MM.1S (cell line): ENCODE measurements at regions not wholly inside any gene's neighbourhood (a gene's known extent, or its start where the extent isn't known, plus 50 kb on each side); places are given as distances from the start of the nearest gene placed in this dataset.

ENCODE experiments used
- DNase-seq: peaks from one replicate; pipeline ENCODE4 v3.0.0-alpha.2; 2015
- H2AFZ ChIP-seq: fragments of 300-600 bp; sonication (generic); 2 replicates; pipeline ENCODE4 v1.6.0; 2016; ENCODE audit warnings: antibody characterized with exemption, low read length
- H3F3A ChIP-seq: fragments of 300-600 bp; sonication (generic); 2 replicates; pipeline ENCODE4 v1.6.1; 2016; ENCODE audit warnings: mild to moderate bottlenecking, antibody characterized with exemption, low read length, moderate library complexity, mixed read lengths; ENCODE audit not compliant: insufficient read depth
- H3K27ac ChIP-seq: fragments of 300-600 bp; sonication (generic); 2 replicates; pipeline ENCODE4 v1.5.1; 2016; ENCODE audit warnings: mild to moderate bottlenecking, low read length
- H3K27me3 ChIP-seq: fragments of 300-600 bp; sonication (generic); replicated peaks from 2 replicates; pipeline ENCODE4 v1.6.0; 2016; ENCODE audit warnings: low read length; ENCODE audit not compliant: insufficient read depth
- H3K36me3 ChIP-seq: fragments of 300-600 bp; sonication (generic); replicated peaks from 2 replicates; pipeline ENCODE4 v1.6.1; 2016; ENCODE audit warnings: mild to moderate bottlenecking, low read length, mixed read lengths; ENCODE audit not compliant: insufficient read depth
- H3K4me1 ChIP-seq: fragments of 300-600 bp; sonication (generic); 2 replicates; pipeline ENCODE4 v1.6.1; 2016; ENCODE audit warnings: low read length, mixed read lengths
- H3K4me2 ChIP-seq: fragments of 300-600 bp; sonication (generic); 2 replicates; pipeline ENCODE4 v1.6.0; 2016; ENCODE audit warnings: low read depth, low read length
- H3K4me3 ChIP-seq: fragments of 300-600 bp; sonication (generic); 2 replicates; pipeline ENCODE4 v1.5.1; 2016; ENCODE audit warnings: low read length, mixed read lengths
- H3K79me2 ChIP-seq: fragments of 300-600 bp; sonication (generic); 2 replicates; pipeline ENCODE4 v1.6.1; 2016; ENCODE audit warnings: mixed run types, low read length, mixed read lengths
- H3K9ac ChIP-seq: fragments of 300-600 bp; sonication (generic); 2 replicates; pipeline ENCODE4 v1.6.1; 2016; ENCODE audit warnings: low read length, mixed read lengths
- H3K9me2 ChIP-seq: fragments of 300-600 bp; sonication (generic); replicated peaks from 2 replicates; pipeline ENCODE4 v1.6.1; 2016; ENCODE audit warnings: mild to moderate bottlenecking, low read length, mixed read lengths; ENCODE audit not compliant: insufficient read depth
- H3K9me3 ChIP-seq: fragments of 300-600 bp; sonication (generic); replicated peaks from 2 replicates; pipeline ENCODE4 v1.6.1; 2016; ENCODE audit warnings: mild to moderate bottlenecking, low read length, mixed read lengths; ENCODE audit not compliant: insufficient read depth
- H4K20me1 ChIP-seq: fragments of 300-600 bp; sonication (generic); 2 replicates; pipeline ENCODE4 v1.6.1; 2016; ENCODE audit warnings: mild to moderate bottlenecking, low read length, moderate library complexity, mixed read lengths; ENCODE audit not compliant: insufficient read depth
- CTCF ChIP-seq: fragments of 300-600 bp; sonication (generic); IDR thresholded peaks from 2 replicates; pipeline ENCODE4 v1.5.1; 2016; ENCODE audit warnings: antibody characterized with exemption, low read length, mixed read lengths
- EZH2 ChIP-seq: fragments of 300-600 bp; sonication (generic); optimal IDR thresholded peaks from 2 replicates; pipeline ENCODE3; 2017; ENCODE audit warnings: low read depth, mild to moderate bottlenecking, antibody characterized with exemption, low read length, mixed read lengths
- EZH2phosphoT487 ChIP-seq: fragments of 300-600 bp; sonication (generic); IDR thresholded peaks from 2 replicates; pipeline ENCODE4 v1.6.1; 2018; ENCODE audit warnings: antibody characterized with exemption, low read length

- Histone ChIP-seq H3F3A (no peaks in the 10 kb centered on the region), H3K4me1 (peaks cover 15% of the 10 kb centered on the region; the same call in 1 of the 2 replicates), H3K9me2 (no peaks in the 10 kb centered on the region), H3K9ac (no peak overlapping the region), H3K27me3 (no peaks in the 10 kb centered on the region), H3K27ac (no peak overlapping the region), H2AFZ (no peak overlapping the region), H4K20me1 (no peaks in the 10 kb centered on the region), H3K36me3 (no peaks in the 10 kb centered on the region), H3K9me3 (no peaks in the 10 kb centered on the region), H3K4me2 (no peak overlapping the region), H3K4me3 (no peak overlapping the region), H3K79me2 (no peaks in the 10 kb centered on the region)
- DNase-seq, result no peak
- TF ChIP-seq EZH2 (no peak), EZH2phosphoT487 (no peak), CTCF (no peak)
Observed at GRCh38 chr14:98728024-98728423, 544.0 kb downstream of the BCL11B start.

- no peaks in the 10 kb centered on the region for H3K9me3 ChIP-seq
- no peak for TF ChIP-seq EZH2
- TF ChIP-seq CTCF, result no peak
- H3K4me2 ChIP-seq, result no peak overlapping the region
- no peak overlapping the region for H3K27ac ChIP-seq
- DNase-seq, result no peak
- no peaks in the 10 kb centered on the region for H3K79me2 ChIP-seq
- no peaks in the 10 kb centered on the region for H3K9me2 ChIP-seq
- H3F3A ChIP-seq, result no peaks in the 10 kb centered on the region
- H3K9ac ChIP-seq, result no peak overlapping the region
- H3K4me1 ChIP-seq, result peaks cover 15% of the 10 kb centered on the region; the same call in 1 of the 2 replicates
- H4K20me1 ChIP-seq, result no peaks in the 10 kb centered on the region
- H3K27me3 ChIP-seq, result no peaks in the 10 kb centered on the region
- no peak overlapping the region for H3K4me3 ChIP-seq
- no peak overlapping the region for H2AFZ ChIP-seq
- H3K36me3 ChIP-seq, result no peaks in the 10 kb centered on the region
Observed at GRCh38 chr14:98728836-98729235, 543.2 kb downstream of the BCL11B start.

GRCh38 chr14:98731286-98731685 lies 540.7 kb downstream of the BCL11B start:
- Histone ChIP-seq H3K4me2 (no peak overlapping the region), H3K79me2 (no peaks in the 10 kb centered on the region), H3K9me2 (no peaks in the 10 kb centered on the region), H3F3A (no peaks in the 10 kb centered on the region), H4K20me1 (no peaks in the 10 kb centered on the region), H3K9me3 (no peaks in the 10 kb centered on the region), H2AFZ (no peak overlapping the region), H3K9ac (no peak overlapping the region), H3K36me3 (no peaks in the 10 kb centered on the region), H3K27me3 (no peaks in the 10 kb centered on the region), H3K4me1 (peaks cover under 1% of the 10 kb centered on the region; the same call in 1 of the 2 replicates), H3K27ac (no peak overlapping the region), H3K4me3 (no peak overlapping the region)
- TF ChIP-seq EZH2phosphoT487, result no peak
- no peak for TF ChIP-seq EZH2
- no peak for TF ChIP-seq CTCF
- no peak for DNase-seq

GRCh38 chr14:98731701-98732100 lies 540.3 kb downstream of the BCL11B start:
- no peak overlapping the region for H3K27ac ChIP-seq
- H3K36me3 ChIP-seq, result no peaks in the 10 kb centered on the region
- no peak overlapping the region for H3K4me2 ChIP-seq
- H3K4me3 ChIP-seq, result no peak overlapping the region
- H3K79me2 ChIP-seq, result no peaks in the 10 kb centered on the region
- H2AFZ ChIP-seq, result no peak overlapping the region
- DNase-seq, result no peak
- H3F3A ChIP-seq, result no peaks in the 10 kb centered on the region
- TF ChIP-seq EZH2phosphoT487, result no peak
- H3K27me3 ChIP-seq, result no peaks in the 10 kb centered on the region
- no peak overlapping the region for H3K9ac ChIP-seq
- no peaks in the 10 kb centered on the region for H3K9me2 ChIP-seq
- no peaks in the 10 kb centered on the region for H3K4me1 ChIP-seq
- H3K9me3 ChIP-seq, result no peaks in the 10 kb centered on the region
- H4K20me1 ChIP-seq, result no peaks in the 10 kb centered on the region
